Breast epithelium (tissue), 3 donors: ENCODE measurements at regions not wholly inside any gene's neighbourhood (a gene's known extent, or its start where the extent isn't known, plus 50 kb on each side); places are given as distances from the start of the nearest gene placed in this dataset.

ENCODE experiments used
- CTCF ChIP-seq, 3 donors: fragments of 450-650 bp; IDR thresholded peaks; one replicate each; pipeline ENCODE4 v1.5.1; 2016 to 2017; ENCODE audit warnings: antibody characterized with exemption in 3 of 3, mild to moderate bottlenecking in 3 of 3, moderate library complexity in 3 of 3
- POLR2A ChIP-seq: fragments of 450-650 bp; IDR thresholded peaks from one replicate; pipeline ENCODE4 v1.6.1; 2016; ENCODE audit warnings: antibody characterized with exemption, mild to moderate bottlenecking, moderate library complexity
- POLR2AphosphoS5 ChIP-seq, 3 donors: sonication (generic); formaldehyde crosslinking; IDR thresholded peaks; one replicate each; pipeline ENCODE4 v1.6.1; 2017; ENCODE audit warnings: antibody characterized with exemption in 3 of 3

GRCh38 chr18:46379323-46379950 is 275.3 kb downstream of the HAUS1 start:
- TF ChIP-seq CTCF (IDR thresholded peaks at IDR 0.05) = no peak
- TF ChIP-seq POLR2AphosphoS5 (IDR thresholded peaks at IDR 0.05) = no peak
- TF ChIP-seq POLR2A = no peak
